Loucy (cell line): ENCODE measurements at regions not wholly inside any gene's neighbourhood (a gene's known extent, or its start where the extent isn't known, plus 50 kb on each side); places are given as distances from the start of the nearest gene placed in this dataset.

Experiments used
- H2AFZ ChIP-seq: fragments of 200-600 bp; sonication (generic); 2 replicates; pipeline ENCODE4 v1.6.0; 2016; ENCODE audit warnings: antibody characterized with exemption, mild to moderate bottlenecking, low read length, moderate library complexity
- H3F3A ChIP-seq: fragments of 200-600 bp; 2 replicates; pipeline ENCODE4 v1.6.0; 2016; ENCODE audit warnings: antibody characterized with exemption, low read depth, mild to moderate bottlenecking
- H3K27me3 ChIP-seq: fragments of 200-600 bp; sonication (generic); 2 replicates; pipeline ENCODE4 v1.6.1; 2014; ENCODE audit warnings: low read length, mild to moderate bottlenecking; ENCODE audit not compliant: insufficient read depth, poor library complexity, severe bottlenecking
- H3K36me3 ChIP-seq: fragments of 200-600 bp; sonication (generic); 2 replicates; pipeline ENCODE4 v1.6.1; 2016; ENCODE audit warnings: low read length; ENCODE audit not compliant: insufficient read depth
- H3K4me1 ChIP-seq: fragments of 200-600 bp; sonication (generic); 2 replicates; pipeline ENCODE4 v1.5.1; 2014; ENCODE audit warnings: low read length, mild to moderate bottlenecking; ENCODE audit not compliant: insufficient read depth, poor library complexity, severe bottlenecking
- H3K4me2 ChIP-seq: fragments of 200-600 bp; sonication (generic); 2 replicates; pipeline ENCODE4 v1.6.0; 2014; ENCODE audit warnings: antibody characterized with exemption, low read length, low read depth, mild to moderate bottlenecking; ENCODE audit not compliant: poor library complexity, severe bottlenecking
- H3K4me3 ChIP-seq: fragments of 200-600 bp; sonication (generic); 2 replicates; pipeline ENCODE4 v1.5.1; 2014; ENCODE audit warnings: low read length, mild to moderate bottlenecking, mixed read lengths; ENCODE audit not compliant: poor library complexity, severe bottlenecking
- H3K79me2 ChIP-seq: fragments of 200-600 bp; sonication (generic); 2 replicates; pipeline ENCODE4 v1.6.1; 2014; ENCODE audit warnings: low read length; ENCODE audit not compliant: insufficient read depth
- H3K9ac ChIP-seq: fragments of 200-600 bp; sonication (generic); 2 replicates; pipeline ENCODE4 v1.6.0; 2014; ENCODE audit warnings: mild to moderate bottlenecking, low read depth, low read length, moderate library complexity; ENCODE audit not compliant: poor library complexity, severe bottlenecking
- H3K9me2 ChIP-seq: fragments of 200-600 bp; sonication (generic); replicated peaks from 2 replicates; pipeline ENCODE4 v1.6.1; 2016; ENCODE audit warnings: low read depth, low read length, mixed read lengths
- H3K9me3 ChIP-seq: fragments of 200-600 bp; sonication (generic); 2 replicates; pipeline ENCODE4 v1.6.1; 2014; ENCODE audit warnings: mild to moderate bottlenecking, antibody characterized with exemption, low read length, low read depth; ENCODE audit not compliant: insufficient read depth
- H4K20me1 ChIP-seq: fragments of 200-600 bp; sonication (generic); 2 replicates; pipeline ENCODE4 v1.6.0; 2014; ENCODE audit warnings: antibody characterized with exemption, low read length, mild to moderate bottlenecking; ENCODE audit not compliant: insufficient read depth, poor library complexity, severe bottlenecking
- CTCF ChIP-seq: fragments of 200-600 bp; sonication (generic); conservative IDR thresholded peaks from 2 replicates; pipeline ENCODE4 v1.5.1; 2014; ENCODE audit warnings: mild to moderate bottlenecking, antibody characterized with exemption, low read length
- EZH2phosphoT487 ChIP-seq: fragments of 200-600 bp; IDR thresholded peaks from 2 replicates; pipeline ENCODE4 v1.6.1; 2018; ENCODE audit warnings: antibody characterized with exemption, mild to moderate bottlenecking, moderate library complexity, borderline replicate concordance

- no peak overlapping the region for H3K9ac ChIP-seq
- H3F3A ChIP-seq, result no peaks in the 10 kb centered on the region
- no peaks in the 10 kb centered on the region for H3K9me2 ChIP-seq
- no peaks in the 10 kb centered on the region for H3K9me3 ChIP-seq
- no peaks in the 10 kb centered on the region for H3K36me3 ChIP-seq
- H3K4me3 ChIP-seq, result no peak overlapping the region
- no peaks in the 10 kb centered on the region for H3K79me2 ChIP-seq
- no peak overlapping the region for H3K4me2 ChIP-seq
- no peaks in the 10 kb centered on the region for H3K4me1 ChIP-seq
- no peak overlapping the region for H2AFZ ChIP-seq
- H4K20me1 ChIP-seq, result no peaks in the 10 kb centered on the region
- no peaks in the 10 kb centered on the region for H3K27me3 ChIP-seq
- TF ChIP-seq CTCF (no peak), EZH2phosphoT487 (no peak)
Observed at GRCh38 chrX:144494074-144494473, 610.2 kb downstream of the UBE2NL start.

- Histone ChIP-seq H3K36me3 (no peaks in the 10 kb centered on the region), H3K4me3 (no peak overlapping the region), H4K20me1 (no peaks in the 10 kb centered on the region), H3K4me1 (no peaks in the 10 kb centered on the region), H3K9me2 (no peaks in the 10 kb centered on the region), H3K9ac (no peak overlapping the region), H3K27me3 (no peaks in the 10 kb centered on the region), H2AFZ (no peak overlapping the region), H3K9me3 (no peaks in the 10 kb centered on the region), H3F3A (no peaks in the 10 kb centered on the region), H3K4me2 (no peak overlapping the region), H3K79me2 (no peaks in the 10 kb centered on the region)
- TF ChIP-seq CTCF (no peak), EZH2phosphoT487 (no peak)
Observed at GRCh38 chrX:144531877-144532276, 648.0 kb downstream of the UBE2NL start.

- H2AFZ ChIP-seq, result no peak overlapping the region
- H3K4me2 ChIP-seq, result no peak overlapping the region
- no peaks in the 10 kb centered on the region for H3K27me3 ChIP-seq
- no peaks in the 10 kb centered on the region for H4K20me1 ChIP-seq
- H3K79me2 ChIP-seq, result no peaks in the 10 kb centered on the region
- H3F3A ChIP-seq, result no peaks in the 10 kb centered on the region
- no peaks in the 10 kb centered on the region for H3K36me3 ChIP-seq
- no peak overlapping the region for H3K4me3 ChIP-seq
- no peaks in the 10 kb centered on the region for H3K9me3 ChIP-seq
- H3K4me1 ChIP-seq, result no peaks in the 10 kb centered on the region
- H3K9me2 ChIP-seq, result no peaks in the 10 kb centered on the region
- H3K9ac ChIP-seq, result no peak overlapping the region
- TF ChIP-seq EZH2phosphoT487 (no peak), CTCF (no peak; the same call in 1 of the 2 replicates)
Observed at GRCh38 chrX:144566592-144566991, 680.7 kb upstream of the SPANXN1 start.
